WTC11 (cell line): ENCODE measurements at regions not wholly inside any gene's neighbourhood (a gene's known extent, or its start where the extent isn't known, plus 50 kb on each side); places are given as distances from the start of the nearest gene placed in this dataset.
A peak's percentile ranks its signal among the peaks of the same experiment; 100 is the strongest.

Source experiments
- ATAC-seq: fragments of 200-7000 bp; cut with Tn5 transposase; 2 replicates; pipeline ENCODE4 v1.10.0; 2021; ENCODE audit warnings: mild to moderate bottlenecking, moderate library complexity
- CTCF ChIA-PET: fragments of 300-600 bp; sonication (Branson Sonifier 250); formaldehyde crosslinking; loops from one replicate; lab custom pipeline; 2021; ENCODE audit warnings: antibody characterized with exemption; lab: Charles Lee
- POLR2A ChIA-PET: fragments of 350-600 bp; sonication (Branson Sonifier 250); formaldehyde crosslinking; loops from one replicate; lab custom pipeline; 2021; ENCODE audit warnings: antibody characterized with exemption; lab: Charles Lee
- DNase-seq: peaks from one replicate; pipeline ENCODE4 v3.0.0; 2021; ENCODE audit warnings: low spot score
- H3K27ac Mint-ChIP-seq: 2 replicates; pipeline ENCODE4 v1.8.0; 2021; ENCODE audit warnings: mixed read lengths
- H3K27me3 Mint-ChIP-seq: 2 replicates; pipeline ENCODE4 v1.8.0; 2021; ENCODE audit warnings: low read depth, mild to moderate bottlenecking, moderate library complexity, mixed read lengths
- H3K36me3 Mint-ChIP-seq: 2 replicates; pipeline ENCODE4 v1.8.0; 2021; ENCODE audit warnings: mixed read lengths
- H3K4me1 Mint-ChIP-seq: 2 replicates; pipeline ENCODE4 v1.8.0; 2022; ENCODE audit warnings: mixed read lengths
- H3K4me3 Mint-ChIP-seq: 2 replicates; pipeline ENCODE4 v1.8.0; 2021; ENCODE audit warnings: mild to moderate bottlenecking, moderate library complexity, mixed read lengths
- H3K9me3 Mint-ChIP-seq: 2 replicates; pipeline ENCODE4 v1.8.0; 2021; ENCODE audit warnings: mixed read lengths
- ATF1 ChIP-seq: sonication (generic); formaldehyde crosslinking; IDR thresholded peaks from 2 replicates; pipeline ENCODE4 v1.8.1; 2023; ENCODE audit warnings: mild to moderate bottlenecking, moderate library complexity, missing genetic modification reagents
- ELF4 ChIP-seq: sonication (generic); formaldehyde crosslinking; IDR thresholded peaks from 2 replicates; pipeline ENCODE4 v1.8.1; 2022; ENCODE audit warnings: low read depth, mild to moderate bottlenecking, moderate library complexity, missing genetic modification reagents
- EMX1 ChIP-seq: fragments of 250-450 bp; sonication (Bioruptor Pico); IDR thresholded peaks from 2 replicates; pipeline ENCODE4 v1.8.0; 2021; ENCODE audit warnings: mild to moderate bottlenecking
- ESRRA ChIP-seq: sonication (generic); formaldehyde crosslinking; IDR thresholded peaks from 2 replicates; pipeline ENCODE4 v1.8.1; 2022; ENCODE audit warnings: mild to moderate bottlenecking, missing genetic modification reagents, borderline replicate concordance
- FOXJ3 ChIP-seq: sonication (generic); formaldehyde crosslinking; IDR thresholded peaks from 2 replicates; pipeline ENCODE4 v1.9.0; 2021; ENCODE audit warnings: missing genetic modification reagents, mild to moderate bottlenecking, borderline replicate concordance
- GABPB1 ChIP-seq: sonication (generic); formaldehyde crosslinking; IDR thresholded peaks from 2 replicates; pipeline ENCODE4 v1.8.1; 2023; ENCODE audit warnings: mild to moderate bottlenecking, missing genetic modification reagents
- IRF2 ChIP-seq: sonication (generic); formaldehyde crosslinking; IDR thresholded peaks from 2 replicates; pipeline ENCODE4 v1.8.0; 2022; ENCODE audit warnings: low read depth, missing genetic modification reagents, borderline replicate concordance
- JAZF1 ChIP-seq: fragments of 250-450 bp; sonication (Bioruptor Pico); IDR thresholded peaks from 2 replicates; pipeline ENCODE4 v1.9.0; 2021; ENCODE audit warnings: moderate library complexity, mild to moderate bottlenecking, inconsistent platforms
- MXD4 ChIP-seq: fragments of 250-450 bp; sonication (Bioruptor Pico); IDR thresholded peaks from 2 replicates; pipeline ENCODE4 v1.8.0; 2021; ENCODE audit warnings: mild to moderate bottlenecking, moderate library complexity, borderline replicate concordance
- TCF7 ChIP-seq: sonication (generic); formaldehyde crosslinking; IDR thresholded peaks from 2 replicates; pipeline ENCODE4 v1.8.0; 2022; ENCODE audit warnings: mild to moderate bottlenecking, low read depth, missing genetic modification reagents, moderate library complexity
- TP53 ChIP-seq: sonication (generic); formaldehyde crosslinking; IDR thresholded peaks from 2 replicates; pipeline ENCODE4 v1.8.1; 2023; ENCODE audit warnings: mild to moderate bottlenecking, missing genetic modification reagents
- ZNF232 ChIP-seq: sonication (generic); formaldehyde crosslinking; IDR thresholded peaks from 2 replicates; pipeline ENCODE4 v1.8.0; 2022; ENCODE audit warnings: mild to moderate bottlenecking, missing genetic modification reagents
- ZNF263 ChIP-seq: sonication (generic); formaldehyde crosslinking; IDR thresholded peaks from 2 replicates; pipeline ENCODE4 v1.8.1; 2022; ENCODE audit warnings: low read depth, mild to moderate bottlenecking, moderate library complexity, missing genetic modification reagents
- ZNF396 ChIP-seq: fragments of 250-450 bp; sonication (Bioruptor Pico); IDR thresholded peaks from 2 replicates; pipeline ENCODE4 v1.8.0; 2021; ENCODE audit warnings: mild to moderate bottlenecking, moderate library complexity, borderline replicate concordance
- TF ChIP-seq, protein P1 (sequence below): fragments of 250-450 bp; sonication (Bioruptor Pico); IDR thresholded peaks from 2 replicates; pipeline ENCODE4 v1.9.0; 2021; ENCODE audit warnings: moderate library complexity, mild to moderate bottlenecking, inconsistent platforms, borderline replicate concordance
- TF ChIP-seq, protein P2 (sequence below): sonication (generic); formaldehyde crosslinking; IDR thresholded peaks from 2 replicates; pipeline ENCODE4 v1.8.0; 2023; ENCODE audit warnings: mild to moderate bottlenecking, missing genetic modification reagents
- TF ChIP-seq, protein P3 (sequence below): sonication (generic); formaldehyde crosslinking; IDR thresholded peaks from 2 replicates; pipeline ENCODE4 v1.8.1; 2023; ENCODE audit warnings: mild to moderate bottlenecking, missing genetic modification reagents, moderate library complexity
- TF ChIP-seq, protein P4 (sequence below): fragments of 250-450 bp; sonication (Bioruptor Pico); IDR thresholded peaks from 2 replicates; pipeline ENCODE4 v2.1.2; 2022; ENCODE audit warnings: mild to moderate bottlenecking, moderate library complexity
- TF ChIP-seq, protein P5 (sequence below): sonication (generic); formaldehyde crosslinking; IDR thresholded peaks from 2 replicates; pipeline ENCODE4 v1.8.0; 2022; ENCODE audit warnings: missing genetic modification reagents

DNA sequence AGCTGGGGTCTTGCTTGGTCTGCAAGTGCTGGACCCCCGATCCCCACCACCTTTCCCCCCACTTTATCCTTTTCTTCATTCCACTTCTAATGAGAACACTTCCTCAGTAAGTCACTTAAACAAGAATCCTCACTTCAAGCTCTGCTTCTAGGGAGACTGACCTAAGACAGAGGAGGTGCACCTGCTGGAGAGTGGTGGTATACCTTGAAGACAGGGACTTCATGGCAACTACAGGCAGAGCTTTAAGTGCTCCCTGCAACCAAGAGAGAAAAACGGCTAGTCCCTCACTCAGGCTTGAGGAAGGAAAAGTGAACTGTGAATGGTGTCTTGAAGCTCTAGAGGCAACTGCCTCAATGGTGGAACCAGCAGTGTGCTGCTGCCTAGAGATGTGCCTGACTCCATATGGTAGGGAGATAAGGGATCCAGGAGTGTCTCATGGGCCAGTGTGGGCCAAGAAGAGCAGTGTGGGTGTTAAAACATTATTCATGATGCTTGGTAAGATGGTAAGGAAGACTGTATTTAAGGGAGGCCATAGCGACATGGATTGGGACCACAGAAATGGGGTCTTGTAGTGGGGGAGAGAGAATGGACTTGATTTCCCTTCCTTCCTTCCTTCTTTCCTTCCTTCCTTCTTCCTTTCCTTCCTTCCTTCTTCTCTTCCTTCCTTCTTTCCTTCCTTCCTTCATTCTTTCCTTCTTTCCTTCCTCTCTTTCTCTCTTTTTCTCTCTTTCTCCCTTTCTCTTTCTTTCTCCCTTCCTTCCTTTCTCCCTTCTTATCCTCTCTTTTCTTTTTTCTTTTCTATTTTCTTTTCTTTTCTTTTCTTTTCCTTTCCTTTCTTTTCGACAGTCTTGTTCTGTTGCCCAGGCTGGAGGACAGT lies 96.2 kb upstream of the NAP1L1 start:
- Mint-ChIP-seq H3K27ac (no peak overlapping the region), H3K4me1 (no peaks in the 10 kb centered on the region), H3K9me3 (no peaks in the 10 kb centered on the region), H3K36me3 (no peaks in the 10 kb centered on the region), H3K27me3 (no peaks in the 10 kb centered on the region), H3K4me3 (no peak overlapping the region)
- POLR2A ChIA-PET = no interaction called here
- CTCF ChIA-PET = interaction anchor here (0.7 kb wide), 1 partner anchor 45 kb away, joined by 4 read pairs; no protein-coding TSS in a partner anchor
- ATAC-seq (peak; percentile 72), DNase-seq (no peak)
- TF ChIP-seq TP53 (CRISPR knock-in tag) = no peak

DNA sequence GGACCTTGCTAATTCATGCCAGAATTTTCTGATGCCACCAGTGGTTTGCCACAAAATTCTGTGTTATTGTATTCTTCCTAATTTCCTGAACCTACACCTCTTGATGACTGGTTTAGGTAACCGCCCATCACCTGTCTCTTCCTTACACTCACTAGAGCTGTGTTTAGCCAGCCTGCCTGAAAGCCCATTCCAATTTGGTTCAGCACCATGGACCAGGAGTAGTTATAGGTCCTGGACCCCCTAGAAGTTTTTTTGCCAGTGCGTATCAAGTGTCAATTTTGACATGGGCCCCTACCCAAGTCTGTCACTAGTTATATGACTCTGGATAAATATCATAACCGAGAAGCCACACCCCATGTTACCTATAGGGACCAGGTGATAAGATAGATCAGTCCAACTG lies 94.0 kb upstream of the NAP1L1 start:
- CTCF ChIA-PET = no interaction called here
- Mint-ChIP-seq H3K4me1 (no peaks in the 10 kb centered on the region), H3K36me3 (no peaks in the 10 kb centered on the region), H3K27ac (no peak overlapping the region)
- TF ChIP-seq JAZF1 (CRISPR knock-in tag) = no peak
- no peak for TF ChIP-seq MXD4 (CRISPR knock-in tag)
- TF ChIP-seq GABPB1 = no peak
- TF ChIP-seq, protein P1, sequence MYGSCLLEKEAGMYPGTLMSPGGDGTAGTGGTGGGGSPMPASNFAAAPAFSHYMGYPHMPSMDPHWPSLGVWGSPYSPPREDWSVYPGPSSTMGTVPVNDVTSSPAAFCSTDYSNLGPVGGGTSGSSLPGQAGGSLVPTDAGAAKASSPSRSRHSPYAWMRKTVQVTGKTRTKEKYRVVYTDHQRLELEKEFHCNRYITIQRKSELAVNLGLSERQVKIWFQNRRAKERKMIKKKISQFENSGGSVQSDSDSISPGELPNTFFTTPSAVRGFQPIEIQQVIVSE (CRISPR knock-in tag) = no peak
- TF ChIP-seq ZNF263 (CRISPR knock-in tag) = no peak
- TF ChIP-seq, protein P2, sequence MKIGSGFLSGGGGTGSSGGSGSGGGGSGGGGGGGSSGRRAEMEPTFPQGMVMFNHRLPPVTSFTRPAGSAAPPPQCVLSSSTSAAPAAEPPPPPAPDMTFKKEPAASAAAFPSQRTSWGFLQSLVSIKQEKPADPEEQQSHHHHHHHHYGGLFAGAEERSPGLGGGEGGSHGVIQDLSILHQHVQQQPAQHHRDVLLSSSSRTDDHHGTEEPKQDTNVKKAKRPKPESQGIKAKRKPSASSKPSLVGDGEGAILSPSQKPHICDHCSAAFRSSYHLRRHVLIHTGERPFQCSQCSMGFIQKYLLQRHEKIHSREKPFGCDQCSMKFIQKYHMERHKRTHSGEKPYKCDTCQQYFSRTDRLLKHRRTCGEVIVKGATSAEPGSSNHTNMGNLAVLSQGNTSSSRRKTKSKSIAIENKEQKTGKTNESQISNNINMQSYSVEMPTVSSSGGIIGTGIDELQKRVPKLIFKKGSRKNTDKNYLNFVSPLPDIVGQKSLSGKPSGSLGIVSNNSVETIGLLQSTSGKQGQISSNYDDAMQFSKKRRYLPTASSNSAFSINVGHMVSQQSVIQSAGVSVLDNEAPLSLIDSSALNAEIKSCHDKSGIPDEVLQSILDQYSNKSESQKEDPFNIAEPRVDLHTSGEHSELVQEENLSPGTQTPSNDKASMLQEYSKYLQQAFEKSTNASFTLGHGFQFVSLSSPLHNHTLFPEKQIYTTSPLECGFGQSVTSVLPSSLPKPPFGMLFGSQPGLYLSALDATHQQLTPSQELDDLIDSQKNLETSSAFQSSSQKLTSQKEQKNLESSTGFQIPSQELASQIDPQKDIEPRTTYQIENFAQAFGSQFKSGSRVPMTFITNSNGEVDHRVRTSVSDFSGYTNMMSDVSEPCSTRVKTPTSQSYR (CRISPR knock-in tag) = no peak
- no peak for TF ChIP-seq ELF4 (CRISPR knock-in tag)
- TF ChIP-seq, protein P3, sequence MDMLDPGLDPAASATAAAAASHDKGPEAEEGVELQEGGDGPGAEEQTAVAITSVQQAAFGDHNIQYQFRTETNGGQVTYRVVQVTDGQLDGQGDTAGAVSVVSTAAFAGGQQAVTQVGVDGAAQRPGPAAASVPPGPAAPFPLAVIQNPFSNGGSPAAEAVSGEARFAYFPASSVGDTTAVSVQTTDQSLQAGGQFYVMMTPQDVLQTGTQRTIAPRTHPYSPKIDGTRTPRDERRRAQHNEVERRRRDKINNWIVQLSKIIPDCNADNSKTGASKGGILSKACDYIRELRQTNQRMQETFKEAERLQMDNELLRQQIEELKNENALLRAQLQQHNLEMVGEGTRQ (CRISPR knock-in tag) = no peak
- TF ChIP-seq IRF2 (CRISPR knock-in tag) = no peak
- TF ChIP-seq, all 79 proteins: peak for 0
- Mint-ChIP-seq H3K9me3 (no peaks in the 10 kb centered on the region), H3K27me3 (no peaks in the 10 kb centered on the region), H3K4me3 (no peak overlapping the region)
- POLR2A ChIA-PET = no interaction called here
- DNase-seq (no peak), ATAC-seq (no peak)

DNA sequence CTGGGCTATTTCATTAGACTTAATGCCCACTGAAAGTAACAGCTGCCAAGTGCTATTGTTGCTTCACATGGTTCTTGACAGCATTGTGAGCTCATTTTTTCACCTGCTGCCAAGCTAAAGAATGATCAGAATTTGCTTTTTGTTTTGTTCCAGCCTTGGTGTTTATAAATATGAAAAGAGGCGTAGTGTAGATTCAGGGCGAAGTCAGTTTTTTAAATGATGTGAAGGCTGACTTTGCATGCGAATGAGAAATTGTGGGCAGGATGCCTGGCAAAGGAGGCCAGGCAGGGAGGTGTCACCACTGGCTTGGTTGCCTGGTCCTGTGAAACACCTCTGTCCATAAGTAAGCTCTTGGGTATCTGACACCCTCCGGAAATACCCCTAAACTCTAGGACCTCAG lies 93.3 kb upstream of the NAP1L1 start:
- ChIA-PET POLR2A (no interaction called here), CTCF (no interaction called here)
- ATAC-seq (no peak), DNase-seq (no peak)
- H3K27ac Mint-ChIP-seq = no peak overlapping the region
- no peaks in the 10 kb centered on the region for H3K9me3 Mint-ChIP-seq
- H3K27me3 Mint-ChIP-seq = no peaks in the 10 kb centered on the region
- no peaks in the 10 kb centered on the region for H3K36me3 Mint-ChIP-seq
- no peaks in the 10 kb centered on the region for H3K4me1 Mint-ChIP-seq
- TF ChIP-seq ZNF232 (no peak), ESRRA (CRISPR knock-in tag) (no peak), FOXJ3 (CRISPR knock-in tag) (no peak), EMX1 (CRISPR knock-in tag) (no peak), TCF7 (CRISPR knock-in tag) (no peak), ATF1 (CRISPR knock-in tag) (no peak), ZNF263 (CRISPR knock-in tag) (no peak), ZNF396 (no peak)
- TF ChIP-seq, protein P3 (CRISPR knock-in tag) = no peak
- TF ChIP-seq, protein P4, sequence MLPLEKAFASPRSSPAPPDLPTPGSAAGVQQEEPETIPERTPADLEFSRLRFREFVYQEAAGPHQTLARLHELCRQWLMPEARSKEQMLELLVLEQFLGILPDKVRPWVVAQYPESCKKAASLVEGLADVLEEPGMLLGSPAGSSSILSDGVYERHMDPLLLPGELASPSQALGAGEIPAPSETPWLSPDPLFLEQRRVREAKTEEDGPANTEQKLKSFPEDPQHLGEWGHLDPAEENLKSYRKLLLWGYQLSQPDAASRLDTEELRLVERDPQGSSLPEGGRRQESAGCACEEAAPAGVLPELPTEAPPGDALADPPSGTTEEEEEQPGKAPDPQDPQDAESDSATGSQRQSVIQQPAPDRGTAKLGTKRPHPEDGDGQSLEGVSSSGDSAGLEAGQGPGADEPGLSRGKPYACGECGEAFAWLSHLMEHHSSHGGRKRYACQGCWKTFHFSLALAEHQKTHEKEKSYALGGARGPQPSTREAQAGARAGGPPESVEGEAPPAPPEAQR (CRISPR knock-in tag) = no peak
- TF ChIP-seq, protein P5, sequence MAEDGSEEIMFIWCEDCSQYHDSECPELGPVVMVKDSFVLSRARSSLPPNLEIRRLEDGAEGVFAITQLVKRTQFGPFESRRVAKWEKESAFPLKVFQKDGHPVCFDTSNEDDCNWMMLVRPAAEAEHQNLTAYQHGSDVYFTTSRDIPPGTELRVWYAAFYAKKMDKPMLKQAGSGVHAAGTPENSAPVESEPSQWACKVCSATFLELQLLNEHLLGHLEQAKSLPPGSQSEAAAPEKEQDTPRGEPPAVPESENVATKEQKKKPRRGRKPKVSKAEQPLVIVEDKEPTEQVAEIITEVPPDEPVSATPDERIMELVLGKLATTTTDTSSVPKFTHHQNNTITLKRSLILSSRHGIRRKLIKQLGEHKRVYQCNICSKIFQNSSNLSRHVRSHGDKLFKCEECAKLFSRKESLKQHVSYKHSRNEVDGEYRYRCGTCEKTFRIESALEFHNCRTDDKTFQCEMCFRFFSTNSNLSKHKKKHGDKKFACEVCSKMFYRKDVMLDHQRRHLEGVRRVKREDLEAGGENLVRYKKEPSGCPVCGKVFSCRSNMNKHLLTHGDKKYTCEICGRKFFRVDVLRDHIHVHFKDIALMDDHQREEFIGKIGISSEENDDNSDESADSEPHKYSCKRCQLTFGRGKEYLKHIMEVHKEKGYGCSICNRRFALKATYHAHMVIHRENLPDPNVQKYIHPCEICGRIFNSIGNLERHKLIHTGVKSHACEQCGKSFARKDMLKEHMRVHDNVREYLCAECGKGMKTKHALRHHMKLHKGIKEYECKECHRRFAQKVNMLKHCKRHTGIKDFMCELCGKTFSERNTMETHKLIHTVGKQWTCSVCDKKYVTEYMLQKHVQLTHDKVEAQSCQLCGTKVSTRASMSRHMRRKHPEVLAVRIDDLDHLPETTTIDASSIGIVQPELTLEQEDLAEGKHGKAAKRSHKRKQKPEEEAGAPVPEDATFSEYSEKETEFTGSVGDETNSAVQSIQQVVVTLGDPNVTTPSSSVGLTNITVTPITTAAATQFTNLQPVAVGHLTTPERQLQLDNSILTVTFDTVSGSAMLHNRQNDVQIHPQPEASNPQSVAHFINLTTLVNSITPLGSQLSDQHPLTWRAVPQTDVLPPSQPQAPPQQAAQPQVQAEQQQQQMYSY (CRISPR knock-in tag) = no peak
- H3K4me3 Mint-ChIP-seq = no peak overlapping the region
